OCI-LY3 (cell line): ENCODE measurements at regions not wholly inside any gene's neighbourhood (a gene's known extent, or its start where the extent isn't known, plus 50 kb on each side); places are given as distances from the start of the nearest gene placed in this dataset.

Experiments
- H2AFZ ChIP-seq: fragments of 200-600, 300-600 bp; shearing (Covaris generic); 2 replicates; pipeline ENCODE4 v1.6.0; 2014; ENCODE audit warnings: antibody characterized with exemption, low read depth, low read length
- H3K27ac ChIP-seq: fragments of 200-600, 300-600 bp; sonication (generic); 2 replicates; pipeline ENCODE4 v1.5.1; 2014; ENCODE audit warnings: mild to moderate bottlenecking, low read length, moderate library complexity, mixed read lengths
- H3K27me3 ChIP-seq: fragments of 200-600, 300-600 bp; sonication (generic); 2 replicates; pipeline ENCODE4 v1.6.1; 2014; ENCODE audit warnings: low read depth, low read length, mixed read lengths
- H3K36me3 ChIP-seq: fragments of 200-600, 300-600 bp; sonication (generic); replicated peaks from 2 replicates; pipeline ENCODE3; 2014; ENCODE audit warnings: low read depth, low read length, mixed read lengths
- H3K4me1 ChIP-seq: fragments of 300-600, 200-600 bp; sonication (generic); 2 replicates; pipeline ENCODE4 v1.6.1; 2014; ENCODE audit warnings: low read length, mixed read lengths
- H3K4me2 ChIP-seq: fragments of 200-600, 300-600 bp; sonication (generic); 2 replicates; pipeline ENCODE4 v1.6.1; 2014; ENCODE audit warnings: low read length, mixed read lengths
- H3K4me3 ChIP-seq: fragments of 300-600, 200-600 bp; sonication (generic); 2 replicates; pipeline ENCODE4 v1.5.1; 2014; ENCODE audit warnings: antibody characterized with exemption, mild to moderate bottlenecking, low read length, moderate library complexity
- H3K79me2 ChIP-seq: fragments of 300-600, 200-600 bp; shearing (Covaris generic); 2 replicates; pipeline ENCODE4 v1.6.1; 2014; ENCODE audit warnings: mild to moderate bottlenecking, low read length, mixed read lengths
- H3K9ac ChIP-seq: fragments of 300-600, 200-600 bp; shearing (Covaris generic); 2 replicates; pipeline ENCODE4 v1.6.0; 2014; ENCODE audit warnings: mild to moderate bottlenecking, low read length, moderate library complexity
- H3K9me3 ChIP-seq: fragments of 200-600, 300-600 bp; shearing (Covaris generic); 2 replicates; pipeline ENCODE4 v1.6.1; 2014; ENCODE audit warnings: low read length, mixed read lengths; ENCODE audit not compliant: insufficient read depth
- H4K20me1 ChIP-seq: fragments of 200-600, 300-600 bp; sonication (generic); 2 replicates; pipeline ENCODE4 v1.6.1; 2016; ENCODE audit warnings: low read length, mixed read lengths; ENCODE audit not compliant: insufficient read depth
- EZH2phosphoT487 ChIP-seq: fragments of 200-600 bp; shearing (Covaris generic); IDR thresholded peaks from 2 replicates; pipeline ENCODE4 v1.6.1; 2018; ENCODE audit warnings: antibody characterized with exemption, mixed run types, low read depth
- TF ChIP-seq, protein P1 (sequence below): fragments of 200-600, 300-600 bp; sonication (generic); IDR thresholded peaks from 2 replicates; pipeline ENCODE4 v1.5.1; 2014; ENCODE audit warnings: antibody characterized with exemption, low read length, low read depth

DNA sequence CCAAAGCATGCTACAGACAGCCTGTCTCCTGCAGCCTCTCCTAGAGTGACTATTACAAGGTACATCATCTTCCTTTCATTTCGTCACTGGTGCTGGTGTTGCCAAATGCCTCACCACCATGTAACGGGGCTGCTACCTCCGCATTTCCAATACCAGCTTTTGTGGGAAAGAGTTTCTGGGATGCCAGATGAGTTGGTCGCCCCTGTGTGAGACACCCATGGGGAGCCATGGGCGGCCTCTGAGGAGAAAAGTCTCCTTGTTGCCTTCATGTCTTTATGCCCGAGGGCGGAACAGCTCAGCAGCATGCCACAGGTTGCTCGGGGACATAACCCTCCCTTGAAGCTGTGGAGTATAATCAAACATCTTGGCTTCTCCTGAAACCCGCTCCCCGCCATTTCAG, 169.6 kb downstream of the THBS2 start:
- Histone ChIP-seq H3K9me3 (no peaks in the 10 kb centered on the region), H2AFZ (no peak overlapping the region), H3K27ac (no peak overlapping the region), H3K79me2 (no peaks in the 10 kb centered on the region), H3K36me3 (no peaks in the 10 kb centered on the region), H3K4me2 (no peak overlapping the region), H3K9ac (no peak overlapping the region), H3K4me3 (no peak overlapping the region), H4K20me1 (no peaks in the 10 kb centered on the region), H3K4me1 (no peaks in the 10 kb centered on the region), H3K27me3 (no peaks in the 10 kb centered on the region)
- TF ChIP-seq, protein P1, sequence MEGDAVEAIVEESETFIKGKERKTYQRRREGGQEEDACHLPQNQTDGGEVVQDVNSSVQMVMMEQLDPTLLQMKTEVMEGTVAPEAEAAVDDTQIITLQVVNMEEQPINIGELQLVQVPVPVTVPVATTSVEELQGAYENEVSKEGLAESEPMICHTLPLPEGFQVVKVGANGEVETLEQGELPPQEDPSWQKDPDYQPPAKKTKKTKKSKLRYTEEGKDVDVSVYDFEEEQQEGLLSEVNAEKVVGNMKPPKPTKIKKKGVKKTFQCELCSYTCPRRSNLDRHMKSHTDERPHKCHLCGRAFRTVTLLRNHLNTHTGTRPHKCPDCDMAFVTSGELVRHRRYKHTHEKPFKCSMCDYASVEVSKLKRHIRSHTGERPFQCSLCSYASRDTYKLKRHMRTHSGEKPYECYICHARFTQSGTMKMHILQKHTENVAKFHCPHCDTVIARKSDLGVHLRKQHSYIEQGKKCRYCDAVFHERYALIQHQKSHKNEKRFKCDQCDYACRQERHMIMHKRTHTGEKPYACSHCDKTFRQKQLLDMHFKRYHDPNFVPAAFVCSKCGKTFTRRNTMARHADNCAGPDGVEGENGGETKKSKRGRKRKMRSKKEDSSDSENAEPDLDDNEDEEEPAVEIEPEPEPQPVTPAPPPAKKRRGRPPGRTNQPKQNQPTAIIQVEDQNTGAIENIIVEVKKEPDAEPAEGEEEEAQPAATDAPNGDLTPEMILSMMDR, result no peak
- no peak for TF ChIP-seq EZH2phosphoT487

DNA sequence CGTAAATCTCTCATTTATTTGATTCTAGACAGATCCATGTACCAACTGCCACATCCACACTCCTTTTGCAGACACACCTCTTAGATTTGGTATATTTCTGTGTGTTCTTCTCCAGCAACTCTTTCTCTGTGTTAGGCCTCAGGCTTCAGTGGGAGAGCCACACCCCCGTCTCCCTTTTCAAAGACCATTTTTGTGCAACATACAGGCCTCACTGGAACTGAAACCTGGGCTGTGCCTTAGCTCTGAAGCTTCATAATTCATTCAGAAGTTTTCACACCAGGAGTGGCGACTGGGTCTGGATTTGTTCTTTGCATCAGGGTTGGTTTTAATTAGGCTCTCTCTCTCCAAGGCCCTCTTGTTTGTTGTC, 170.2 kb downstream of the THBS2 start:
- no peaks in the 10 kb centered on the region for H3K27me3 ChIP-seq
- TF ChIP-seq EZH2phosphoT487, result no peak
- TF ChIP-seq, protein P1, result no peak
- H4K20me1 ChIP-seq, result no peaks in the 10 kb centered on the region
- no peaks in the 10 kb centered on the region for H3K36me3 ChIP-seq
- H3K4me3 ChIP-seq, result no peak overlapping the region
- H2AFZ ChIP-seq, result no peak overlapping the region
- H3K79me2 ChIP-seq, result no peaks in the 10 kb centered on the region
- H3K27ac ChIP-seq, result no peak overlapping the region
- H3K4me1 ChIP-seq, result no peaks in the 10 kb centered on the region
- no peak overlapping the region for H3K4me2 ChIP-seq
- no peak overlapping the region for H3K9ac ChIP-seq
- no peaks in the 10 kb centered on the region for H3K9me3 ChIP-seq

DNA sequence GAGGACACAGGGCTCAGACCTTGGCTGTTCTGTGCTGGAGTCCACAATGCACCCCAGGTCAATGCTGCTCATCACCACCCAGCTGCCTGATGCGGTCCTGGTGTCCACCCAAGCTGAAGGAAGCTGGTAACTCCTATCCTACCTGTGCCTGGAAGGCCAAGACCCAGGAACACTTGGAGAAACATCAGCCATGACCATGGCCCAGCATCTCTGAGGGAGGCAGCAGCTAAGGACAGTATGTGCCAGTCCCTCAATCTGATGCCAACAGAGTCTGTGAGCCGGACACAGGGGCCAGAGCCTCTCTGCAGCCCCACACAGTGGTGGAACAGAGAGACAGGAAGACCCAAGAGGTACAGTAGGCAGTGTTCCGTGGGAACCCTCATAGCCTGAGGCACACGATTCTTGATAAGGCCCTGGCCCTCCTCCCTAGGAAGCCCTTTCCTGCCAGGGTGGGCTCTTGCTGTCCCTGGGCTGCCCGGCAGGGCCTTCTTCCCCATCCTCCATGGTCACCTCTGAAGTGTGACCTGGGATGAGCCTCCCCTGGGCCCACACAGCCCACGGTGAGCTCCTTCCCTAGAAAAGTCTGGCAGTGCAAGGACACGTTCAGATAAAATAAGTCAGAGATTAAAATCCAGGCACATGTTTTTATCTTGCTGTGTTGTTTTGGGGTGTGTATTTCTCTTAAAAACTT, 170.7 kb downstream of the THBS2 start:
- H3K4me2 ChIP-seq, result no peak overlapping the region
- H3K27ac ChIP-seq, result no peak overlapping the region

DNA sequence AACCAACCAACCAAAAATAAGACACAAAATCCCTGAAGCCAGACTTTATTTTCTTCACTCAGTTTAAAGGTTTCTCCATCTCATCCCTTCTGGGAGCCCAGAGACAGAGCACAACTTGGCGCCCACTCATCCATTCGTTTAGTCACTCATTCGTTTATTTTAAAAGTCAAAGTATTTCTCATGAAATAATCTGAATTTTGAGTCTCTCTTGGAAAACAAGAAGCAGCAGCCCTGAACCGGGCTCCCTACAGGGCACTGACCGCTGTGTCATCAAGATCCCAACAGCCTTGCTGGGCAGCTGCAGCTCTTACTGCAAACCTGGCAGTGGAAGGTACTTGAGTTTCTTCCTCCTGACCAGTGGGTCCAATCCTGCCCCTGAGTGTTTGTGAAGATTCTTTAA, 171.6 kb downstream of the THBS2 start:
- Histone ChIP-seq H3K4me2 (no peak overlapping the region), H3K36me3 (no peaks in the 10 kb centered on the region), H3K79me2 (no peaks in the 10 kb centered on the region), H3K9me3 (no peaks in the 10 kb centered on the region), H3K4me3 (no peak overlapping the region), H3K9ac (no peak overlapping the region), H2AFZ (no peak overlapping the region), H3K27ac (no peak overlapping the region), H3K27me3 (no peaks in the 10 kb centered on the region), H4K20me1 (no peaks in the 10 kb centered on the region), H3K4me1 (no peaks in the 10 kb centered on the region)
- TF ChIP-seq EZH2phosphoT487, result no peak
- TF ChIP-seq, protein P1, result no peak

More for the DNA sequence above, 170.7 kb downstream of the THBS2 start:
- Histone ChIP-seq H3K36me3 (no peaks in the 10 kb centered on the region), H3K4me3 (no peak overlapping the region), H3K27me3 (no peaks in the 10 kb centered on the region), H3K4me1 (no peaks in the 10 kb centered on the region), H3K79me2 (no peaks in the 10 kb centered on the region), H2AFZ (no peak overlapping the region), H4K20me1 (no peaks in the 10 kb centered on the region), H3K9me3 (no peaks in the 10 kb centered on the region), H3K9ac (no peak overlapping the region)
- no peak for TF ChIP-seq EZH2phosphoT487
- TF ChIP-seq, protein P1, result no peak
